ENCODE measurements at regions not wholly inside any gene's neighbourhood (a gene's known extent, or its start where the extent isn't known, plus 50 kb on each side); places are given as distances from the start of the nearest gene placed in this dataset.

- no peak for TF ChIP-seq EZH2 (optimal IDR thresholded peaks at IDR 0.05; ENCODE audit: low read depth, low read length)
- TF ChIP-seq CTCF (IDR thresholded peaks at IDR 0.05; ENCODE audit: low read length), result no peak
- no peak for TF ChIP-seq EZH2phosphoT487 (IDR thresholded peaks at IDR 0.05; ENCODE audit: low read length)
Measured at GRCh38 chr10:28743576-28743975, 66.3 kb downstream of the BAMBI start.
